H9 (cell line): ENCODE measurements at regions not wholly inside any gene's neighbourhood (a gene's known extent, or its start where the extent isn't known, plus 50 kb on each side); places are given as distances from the start of the nearest gene placed in this dataset.

Source experiments
- DNase-seq: peaks from one replicate; pipeline ENCODE4 v3.0.0-alpha.2; 2017
- H2AFZ ChIP-seq: one replicate; pipeline ENCODE4 v1.6.1; 2013; ENCODE audit warnings: mild to moderate bottlenecking, low read length, control low read depth, moderate library complexity
- H2AK5ac ChIP-seq: 2 replicates; pipeline ENCODE4 v1.6.1; 2013; ENCODE audit warnings: low read length, control low read depth, mixed read lengths; ENCODE audit not compliant: insufficient read length
- H2BK120ac ChIP-seq: one replicate; pipeline ENCODE4 v1.6.1; 2013; ENCODE audit warnings: low read depth, mild to moderate bottlenecking, low read length, control low read depth, inconsistent platforms; ENCODE audit not compliant: poor library complexity, severe bottlenecking
- H2BK12ac ChIP-seq: 2 replicates; pipeline ENCODE4 v1.6.1; 2013; ENCODE audit warnings: low read length, control low read depth, mixed read lengths, low read depth; ENCODE audit not compliant: insufficient read length
- H2BK15ac ChIP-seq: 2 replicates; pipeline ENCODE4 v1.6.1; 2013; ENCODE audit warnings: low read depth, low read length, control low read depth
- H2BK20ac ChIP-seq: one replicate; pipeline ENCODE4 v1.6.1; 2013; ENCODE audit warnings: low read depth, mild to moderate bottlenecking, low read length, control low read depth, inconsistent platforms; ENCODE audit not compliant: poor library complexity, severe bottlenecking
- H2BK5ac ChIP-seq: 2 replicates; pipeline ENCODE4 v1.6.1; 2013; ENCODE audit warnings: low read length, control low read depth, mixed read lengths; ENCODE audit not compliant: insufficient read length
- H3K14ac ChIP-seq: 2 replicates; pipeline ENCODE4 v1.6.1; 2013; ENCODE audit warnings: low read length, control low read depth; ENCODE audit not compliant: insufficient read depth
- H3K18ac ChIP-seq: 2 replicates; pipeline ENCODE4 v1.6.1; 2013; ENCODE audit warnings: low read depth, mild to moderate bottlenecking, mixed read lengths, low read length, control low read depth; ENCODE audit not compliant: insufficient read length
- H3K23ac ChIP-seq: 2 replicates; pipeline ENCODE4 v1.6.1; 2013; ENCODE audit warnings: low read length, control low read depth, mixed read lengths, low read depth; ENCODE audit not compliant: insufficient read length
- H3K23me2 ChIP-seq: 2 replicates; pipeline ENCODE4 v1.6.1; 2013; ENCODE audit warnings: low read depth, mild to moderate bottlenecking, mixed read lengths, low read length, control low read depth; ENCODE audit not compliant: insufficient read length, poor library complexity, severe bottlenecking
- H3K27ac ChIP-seq: 2 replicates; pipeline ENCODE4 v1.5.1; 2013; ENCODE audit warnings: low read length, control low read depth, mixed read lengths, low read depth; ENCODE audit not compliant: insufficient read length
- H3K27me3 ChIP-seq: 2 replicates; pipeline ENCODE4 v1.6.1; 2013; ENCODE audit warnings: low read length, control low read depth, inconsistent platforms; ENCODE audit not compliant: insufficient read depth
- H3K4ac ChIP-seq: 2 replicates; pipeline ENCODE4 v1.6.1; 2013; ENCODE audit warnings: low read depth, mild to moderate bottlenecking, control low read depth, inconsistent platforms, low read length, moderate library complexity
- H3K4me1 ChIP-seq: 2 replicates; pipeline ENCODE4 v1.6.1; 2013; ENCODE audit warnings: low read length, control low read depth, inconsistent platforms; ENCODE audit not compliant: insufficient read depth
- H3K4me2 ChIP-seq: 2 replicates; pipeline ENCODE4 v1.6.1; 2013; ENCODE audit warnings: low read length, control low read depth, mixed read lengths; ENCODE audit not compliant: insufficient read length, insufficient read depth
- H3K56ac ChIP-seq: 2 replicates; pipeline ENCODE4 v1.6.1; 2013; ENCODE audit warnings: low read depth, mild to moderate bottlenecking, mixed read lengths, low read length, control low read depth; ENCODE audit not compliant: insufficient read length
- H3K79me1 ChIP-seq: 2 replicates; pipeline ENCODE4 v1.6.1; 2013; ENCODE audit warnings: low read depth, mild to moderate bottlenecking, moderate library complexity, low read length, control low read depth, inconsistent platforms; ENCODE audit not compliant: insufficient read depth, poor library complexity, severe bottlenecking
- H3K79me2 ChIP-seq: 2 replicates; pipeline ENCODE4 v1.6.1; 2013; ENCODE audit warnings: low read length, control low read depth, inconsistent platforms; ENCODE audit not compliant: insufficient read depth
- H3K9ac ChIP-seq: 2 replicates; pipeline ENCODE4 v1.6.1; 2013; ENCODE audit warnings: low read length, control low read depth, mixed read lengths; ENCODE audit not compliant: insufficient read length; ENCODE audit errors: extremely low read depth
- H3K9me3 ChIP-seq: one replicate; pipeline ENCODE4 v1.6.1; 2013; ENCODE audit warnings: low read depth, low read length, inconsistent platforms; ENCODE audit not compliant: control insufficient read depth
- H3T11ph ChIP-seq: one replicate; pipeline ENCODE4 v1.6.1; 2013; ENCODE audit warnings: mild to moderate bottlenecking, low read length, control low read depth, inconsistent platforms
- H4K20me1 ChIP-seq: one replicate; pipeline ENCODE4 v1.6.1; 2013; ENCODE audit not compliant: control insufficient read depth, insufficient read length, insufficient read depth
- H4K5ac ChIP-seq: 2 replicates; pipeline ENCODE4 v1.6.1; 2013; ENCODE audit warnings: low read depth, mild to moderate bottlenecking, mixed read lengths, low read length, control low read depth; ENCODE audit not compliant: insufficient read length
- H4K8ac ChIP-seq: replicated peaks from 2 replicates; pipeline ENCODE4 v1.6.1; 2013; ENCODE audit warnings: low read length, control low read depth, mixed read lengths, low read depth; ENCODE audit not compliant: insufficient read length
- H4K91ac ChIP-seq: 2 replicates; pipeline ENCODE4 v1.6.1; 2013; ENCODE audit warnings: low read depth, mild to moderate bottlenecking, moderate library complexity, mixed read lengths, low read length, control low read depth; ENCODE audit not compliant: insufficient read length
- H3K27ac Mint-ChIP-seq, 3 experiments: 2 replicates in 2 of 3; 3 replicates in 1 of 3; pipeline ENCODE4 v1.8.0; 2020 to 2021; ENCODE audit warnings: mixed read lengths in 3 of 3, mild to moderate bottlenecking in 1 of 3, moderate library complexity in 1 of 3
- H3K27me3 Mint-ChIP-seq: 2 replicates; pipeline ENCODE4 v1.8.0; 2021; ENCODE audit warnings: low read depth, mild to moderate bottlenecking, moderate library complexity, mixed read lengths
- H3K36me3 Mint-ChIP-seq, 3 experiments: 2 replicates in 2 of 3; 3 replicates in 1 of 3; pipeline ENCODE4 v1.8.0; 2020 to 2021; ENCODE audit warnings: low read depth in 3 of 3, mixed read lengths in 3 of 3; ENCODE audit not compliant: insufficient read depth in 1 of 3
- H3K4me1 Mint-ChIP-seq, 2 experiments: 2 replicates each; pipeline ENCODE4 v1.8.0; 2020; ENCODE audit warnings: mixed read lengths in 2 of 2
- H3K4me3 Mint-ChIP-seq, 2 experiments: 2 replicates in 1 of 2; 3 replicates in 1 of 2; pipeline ENCODE4 v1.8.0; 2020 to 2021; ENCODE audit warnings: mild to moderate bottlenecking in 2 of 2, mixed read lengths in 2 of 2, moderate library complexity in 1 of 2
- H3K9me3 Mint-ChIP-seq, 2 experiments: 2 replicates in 1 of 2; 3 replicates in 1 of 2; pipeline ENCODE4 v1.8.0; 2020; ENCODE audit warnings: mild to moderate bottlenecking in 2 of 2, mixed read lengths in 2 of 2, moderate library complexity in 1 of 2
- CTCF ChIP-seq: fragments of 200-600 bp; sonication (generic); conservative IDR thresholded peaks from 3 replicates; pipeline ENCODE4 v1.8.0; 2021; ENCODE audit warnings: antibody characterized with exemption, mild to moderate bottlenecking
- WGBS: extraction: QIAGEN DNeasy Blood & Tissue Kit; methylation state at CpG from one replicate; pipeline ENCODE4 v1.1.7; 2013; ENCODE audit warnings: missing lambda C conversion rate, low lambda C conversion rate, mixed read lengths; ENCODE audit not compliant: insufficient read length; ENCODE audit errors: extremely low coverage; 5-methylcytosine and 5-hydroxymethylcytosine counted together

- TF ChIP-seq CTCF, result no peak
- H3K27ac ChIP-seq, result no peak overlapping the region
- no peak overlapping the region for H3K27ac Mint-ChIP-seq
- no peaks in the 10 kb centered on the region for H3K4me1 ChIP-seq
- no peak overlapping the region for H3T11ph ChIP-seq
- no peak overlapping the region for H2AK5ac ChIP-seq
- H3K56ac ChIP-seq, result no peak overlapping the region
- H3K79me2 ChIP-seq, result no peaks in the 10 kb centered on the region
- peaks cover 7% of the 10 kb centered on the region for H3K27me3 Mint-ChIP-seq
- H3K4ac ChIP-seq, result no peak overlapping the region
- no peak overlapping the region for H4K91ac ChIP-seq
- H3K4me3 Mint-ChIP-seq, result no peak overlapping the region
- no peak overlapping the region for H2BK15ac ChIP-seq
- H2BK120ac ChIP-seq, result no peak overlapping the region
- H4K20me1 ChIP-seq, result no peaks in the 10 kb centered on the region
- no peak overlapping the region for H3K14ac ChIP-seq
- H3K4me1 Mint-ChIP-seq, result peaks cover 4 to 5% of the 10 kb centered on the region in 2 experiments; a peak in 2 of 4 replicates
- no peak overlapping the region for H4K8ac ChIP-seq
- H2BK20ac ChIP-seq, result no peak overlapping the region
- H3K9me3 ChIP-seq, result no peaks in the 10 kb centered on the region
- H3K18ac ChIP-seq, result no peak overlapping the region
- peaks cover 5 to 17% (median 5%) of the 10 kb centered on the region in 3 experiments for H3K36me3 Mint-ChIP-seq
- no peak overlapping the region for H4K5ac ChIP-seq
- WGBS, result no CpG with 5 or more reads among the region's 2 CpGs
- no peaks in the 10 kb centered on the region for H3K27me3 ChIP-seq
- H2BK5ac ChIP-seq, result no peak overlapping the region
- H3K23ac ChIP-seq, result no peak overlapping the region
- H3K9ac ChIP-seq, result no peak overlapping the region
- peaks cover 27 to 33% of the 10 kb centered on the region in 2 experiments for H3K9me3 Mint-ChIP-seq
- H3K23me2 ChIP-seq, result no peaks in the 10 kb centered on the region
- DNase-seq, result no peak
- no peak overlapping the region for H2BK12ac ChIP-seq
- no peak overlapping the region for H2AFZ ChIP-seq
- H3K79me1 ChIP-seq, result no peaks in the 10 kb centered on the region
- no peak overlapping the region for H3K4me2 ChIP-seq
These were observed 481.6 kb upstream of the MYT1L start for GRCh38 chr2:2812648-2813047.
